Lung microvascular endothelial cell (primary cell): ENCODE measurements at regions not wholly inside any gene's neighbourhood (a gene's known extent, or its start where the extent isn't known, plus 50 kb on each side); places are given as distances from the start of the nearest gene placed in this dataset.
"Not testable (repeated sequence)": the region's sequence is repeated elsewhere in the genome, so short reads cannot be mapped to it uniquely, and the experiment has no call there.

Experiments used
- DNase-seq, 2 donors: peaks; one replicate each; pipeline versions ENCODE4 v3.0.0 to v3.0.0-alpha.2; 2010; ENCODE audit warnings: low read depth in 2 of 2

DNA sequence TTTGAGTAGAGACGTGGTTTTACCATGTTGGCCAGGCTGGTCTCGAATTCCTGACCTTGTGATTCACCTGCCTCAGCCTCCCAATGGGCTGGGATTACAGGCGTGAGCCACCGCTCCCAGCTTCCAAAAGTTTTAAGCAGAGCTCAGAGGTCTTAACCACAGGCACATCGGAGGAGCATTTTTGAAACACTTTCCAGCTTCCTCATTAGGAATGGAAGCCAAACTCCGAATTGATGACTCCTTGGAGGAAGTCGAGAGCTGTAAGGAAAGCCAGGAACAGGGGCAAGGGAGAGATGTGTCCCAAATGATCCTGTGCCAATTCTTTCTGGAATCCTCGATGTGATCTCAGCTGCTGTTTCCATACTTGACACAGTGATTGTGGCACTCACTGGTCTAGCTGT is 56.2 kb upstream of the CCZ1B start:
- DNase-seq: not testable (repeated sequence)

DNA sequence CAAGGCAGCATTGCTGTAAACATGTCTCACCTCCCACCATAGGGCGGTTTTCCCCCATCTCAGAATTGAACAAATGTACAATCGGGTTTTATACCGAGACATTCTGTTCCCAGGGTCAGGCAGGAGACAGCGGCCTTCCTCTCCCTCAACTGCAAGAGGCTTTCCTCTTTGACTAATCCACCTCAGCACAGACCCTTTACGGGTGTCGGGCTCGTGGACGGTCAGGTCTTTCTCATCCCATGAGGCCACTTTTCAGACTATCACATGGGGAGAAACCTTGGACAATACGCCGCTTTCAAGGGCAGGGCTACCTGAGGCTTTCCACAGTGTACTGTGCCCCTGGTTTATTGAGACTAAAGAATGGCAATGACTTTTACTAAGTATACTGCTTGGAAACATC is 57.7 kb upstream of the CCZ1B start:
- DNase-seq: not testable (repeated sequence)

DNA sequence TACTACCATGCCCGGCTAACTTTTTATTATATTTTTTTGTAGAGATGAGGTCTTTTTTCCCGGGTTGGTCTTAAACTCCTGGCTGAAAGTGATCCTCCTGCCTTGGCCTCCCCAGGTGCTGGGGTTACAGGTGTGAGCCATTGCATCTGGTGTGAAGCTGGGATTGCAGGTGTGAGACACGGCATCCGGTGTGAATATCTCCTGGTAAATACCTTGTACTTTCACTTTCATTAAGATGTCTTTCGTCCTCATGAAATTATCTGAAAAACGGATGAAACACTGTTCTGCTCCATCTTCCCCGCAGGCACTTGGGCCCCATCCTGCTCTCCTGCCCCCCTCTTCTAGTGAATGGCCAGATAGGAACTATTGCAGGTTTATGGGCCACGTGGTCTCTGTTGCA is 60.1 kb upstream of the CCZ1B start:
- DNase-seq: no peak

GRCh38 chr7:6888267-6889045 is 62.4 kb upstream of the CCZ1B start:
- not testable (repeated sequence) for DNase-seq

DNA sequence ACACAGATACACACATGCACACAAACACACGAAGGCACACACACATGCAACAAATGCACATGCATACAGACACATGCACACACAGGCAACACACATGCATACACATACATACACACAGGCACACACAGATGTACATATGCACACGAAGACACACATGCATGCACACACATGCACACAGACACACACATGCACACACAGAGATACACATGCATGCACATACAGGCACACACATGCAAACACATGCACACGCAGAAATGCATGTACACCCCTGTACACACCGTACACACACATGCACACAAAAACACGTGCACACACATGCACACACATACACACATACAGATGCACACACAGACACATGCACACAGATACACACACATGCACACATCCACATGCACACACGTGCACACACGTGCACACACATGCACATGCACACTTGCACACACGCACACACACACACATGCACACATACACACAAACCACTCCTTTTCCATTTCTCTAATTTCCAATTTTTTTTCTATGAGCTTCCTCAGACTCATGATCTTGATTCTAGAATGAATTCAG is 63.3 kb upstream of the CCZ1B start:
- DNase-seq: no peak

DNA sequence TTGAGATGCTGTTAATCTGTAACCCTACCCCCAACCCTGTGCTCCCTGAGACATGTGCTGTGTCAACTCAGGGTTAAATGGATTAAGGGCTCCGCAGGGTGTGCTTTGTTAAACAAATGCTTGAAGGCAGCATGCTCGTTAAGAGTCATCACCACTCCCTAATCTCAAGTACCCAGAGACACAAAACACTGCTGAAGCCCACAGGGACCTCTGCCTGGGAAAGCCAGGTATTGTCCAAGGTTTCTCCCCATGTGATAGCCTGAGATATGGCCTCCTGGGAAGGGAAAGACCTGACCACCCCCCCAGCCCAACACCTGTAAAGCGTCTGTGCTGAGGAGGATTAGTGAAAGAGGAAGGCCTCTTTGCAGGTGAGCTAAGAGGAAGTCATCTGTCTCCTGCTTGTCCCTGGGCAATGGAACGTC is 76.0 kb upstream of the CCZ1B start:
- DNase-seq: not testable (repeated sequence)

DNA sequence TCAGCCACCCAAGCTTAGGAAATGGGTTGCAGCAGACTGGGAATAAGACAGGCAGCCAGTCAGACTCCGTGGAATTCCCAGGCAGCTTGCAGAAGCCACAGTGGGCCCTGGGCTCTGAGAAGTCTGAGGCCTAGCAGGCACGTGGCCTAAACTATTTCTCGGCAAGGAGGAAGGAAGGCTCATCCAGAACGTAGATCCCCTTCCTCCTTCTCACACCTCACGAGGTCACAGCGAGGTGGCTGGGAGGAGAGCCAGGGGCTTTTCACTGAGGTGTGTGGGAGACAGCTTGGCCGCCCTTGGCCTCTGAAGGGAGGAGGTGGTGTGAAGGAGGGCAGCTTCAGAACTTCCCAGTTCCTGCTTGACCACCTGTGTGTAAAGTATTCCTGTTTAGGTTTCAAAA is 77.2 kb upstream of the CCZ1B start:
- DNase-seq: not testable (repeated sequence)

DNA sequence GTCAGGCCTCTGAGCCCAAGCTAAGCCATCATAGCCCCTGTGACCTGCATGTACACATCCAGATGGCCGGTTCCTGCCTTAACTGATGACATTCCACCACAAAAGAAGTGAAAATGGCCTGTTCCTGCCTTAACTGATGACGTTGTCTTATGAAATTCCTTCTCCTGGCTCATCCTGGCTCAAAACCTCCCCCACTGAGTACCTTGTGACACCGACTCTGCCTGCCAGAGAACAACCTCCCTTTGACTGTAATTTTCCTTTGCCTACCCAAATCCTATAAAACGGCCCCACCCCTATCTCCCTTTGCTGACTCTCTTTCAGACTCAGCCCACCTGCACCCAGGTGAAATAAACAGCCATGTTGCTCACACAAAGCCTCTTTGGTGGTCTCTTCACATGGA is 77.7 kb upstream of the CCZ1B start:
- DNase-seq: not testable (repeated sequence)

- no peak for DNase-seq
These were observed 91.2 kb upstream of the CCZ1B start for GRCh38 chr7:6917258-6917657.

- not testable (repeated sequence) for DNase-seq
These were observed 93.1 kb upstream of the CCZ1B start for GRCh38 chr7:6919169-6919568.

DNA sequence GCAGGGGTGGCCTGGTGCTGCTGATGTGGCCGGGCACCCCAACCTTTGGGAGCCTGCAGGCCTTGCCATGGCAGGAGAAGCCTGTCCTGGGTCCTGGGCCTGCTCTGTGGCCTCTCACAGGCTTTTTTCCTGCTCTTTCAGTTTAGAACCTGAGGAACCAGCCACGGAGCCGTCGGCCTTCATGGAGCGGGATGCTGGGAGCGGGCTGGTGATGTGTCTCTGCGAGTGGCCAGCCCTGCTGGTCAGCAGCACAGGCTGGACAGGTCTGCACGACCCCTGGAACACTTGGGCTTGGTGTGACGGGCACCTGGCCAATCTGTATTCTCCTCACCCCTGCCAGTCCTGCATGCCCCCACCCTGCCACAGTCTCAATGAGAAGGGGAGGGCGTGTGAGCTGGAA is 98.4 kb upstream of the CCZ1B start:
- not testable (repeated sequence) for DNase-seq

- not testable (repeated sequence) for DNase-seq
These were observed 100.4 kb upstream of the CCZ1B start for GRCh38 chr7:6926193-6927174.

- DNase-seq: not testable (repeated sequence)
These were observed 101.6 kb upstream of the CCZ1B start for GRCh38 chr7:6927643-6928042.

DNA sequence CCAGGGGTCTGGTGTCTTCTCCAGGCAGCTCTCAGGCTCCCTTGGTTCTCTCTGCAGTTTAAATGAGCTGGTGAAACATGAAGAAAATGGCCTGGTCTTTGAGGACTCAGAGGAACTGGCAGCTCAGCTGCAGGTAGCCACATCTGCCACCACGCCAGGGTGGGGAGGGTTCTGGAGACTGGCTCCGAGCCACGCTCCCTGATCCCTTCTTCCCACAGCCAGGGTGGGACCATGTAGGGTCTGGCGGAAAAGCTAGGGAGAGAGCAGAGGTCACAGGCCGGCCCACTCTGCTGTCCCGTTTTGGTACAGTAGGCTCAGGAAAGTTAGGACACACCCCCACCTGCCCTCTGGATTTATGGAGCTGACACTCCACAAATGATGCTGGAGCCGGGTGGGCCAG is 103.5 kb upstream of the CCZ1B start:
- DNase-seq: not testable (repeated sequence)

DNA sequence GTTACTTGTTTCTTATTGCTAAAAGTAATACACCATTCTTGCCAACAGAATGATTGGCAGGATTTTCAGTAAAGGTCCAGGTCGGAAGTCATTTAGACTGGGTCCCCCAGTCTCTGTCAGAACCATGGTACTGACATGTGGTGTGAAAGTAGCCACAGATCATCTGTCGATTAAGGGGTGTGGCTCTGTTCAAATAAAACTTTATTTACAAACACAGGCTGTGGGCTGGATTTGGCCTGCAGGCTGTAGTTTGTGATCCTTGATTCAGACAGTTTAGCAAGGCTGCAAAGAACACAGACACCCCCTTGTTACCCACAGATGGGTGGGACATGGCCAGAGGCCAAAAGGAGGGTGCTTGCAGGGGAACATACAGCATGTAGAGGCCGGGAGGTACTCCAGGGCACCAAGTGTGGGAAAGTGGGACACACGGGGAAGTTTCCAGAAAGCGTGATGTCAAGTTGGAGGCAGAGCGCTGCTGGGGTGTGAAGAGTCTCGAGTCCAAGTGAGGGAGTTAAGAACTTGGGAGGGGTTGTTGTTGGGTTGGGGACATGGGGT is 104.1 kb upstream of the CCZ1B start:
- DNase-seq: not testable (repeated sequence)

- not testable (repeated sequence) for DNase-seq
These were observed 104.7 kb upstream of the CCZ1B start for GRCh38 chr7:6930787-6931186.

DNA sequence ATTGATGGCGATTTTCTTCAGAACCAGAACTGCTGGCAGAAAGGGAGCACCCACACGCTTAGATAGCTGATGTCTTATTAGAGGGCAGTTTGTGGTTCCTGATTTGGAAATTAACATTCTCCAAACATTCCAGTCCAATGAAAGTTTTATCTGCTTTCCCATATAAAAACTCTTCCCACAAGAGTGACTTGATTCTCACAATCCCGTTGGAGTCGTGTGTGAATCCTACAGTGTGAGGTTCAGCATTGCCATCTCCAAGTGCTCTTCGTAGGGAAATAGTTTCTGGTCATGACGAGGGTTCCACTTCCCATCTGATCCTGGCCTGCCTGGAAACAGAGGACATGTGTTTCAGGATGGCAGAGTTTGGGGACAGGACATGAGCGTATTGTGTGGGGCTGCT is 105.4 kb upstream of the CCZ1B start:
- DNase-seq: not testable (repeated sequence)

- not testable (repeated sequence) for DNase-seq
These were observed 108.0 kb upstream of the CCZ1B start for GRCh38 chr7:6933954-6934632.

DNA sequence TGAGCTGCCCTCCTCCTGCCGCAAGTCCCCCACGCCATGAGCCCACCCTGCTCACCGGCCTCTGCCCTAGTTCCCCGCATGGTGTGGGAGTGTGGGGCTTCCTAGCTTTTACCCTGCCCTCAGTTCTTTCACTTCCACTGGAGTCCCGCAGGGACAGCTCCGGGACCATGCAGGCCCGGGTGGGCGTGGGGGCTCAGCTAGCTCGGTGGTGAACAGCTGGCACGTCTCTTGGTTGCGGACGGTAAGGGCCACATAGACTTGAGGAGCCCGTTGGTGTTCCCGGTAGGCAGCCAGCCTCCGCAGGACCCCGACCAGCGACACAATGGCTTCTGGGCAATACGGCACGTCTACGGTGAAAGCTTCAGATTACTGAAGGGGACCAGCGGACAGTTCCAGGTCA is 108.9 kb upstream of the CCZ1B start:
- no peak for DNase-seq

- not testable (repeated sequence) for DNase-seq
These were observed 110.6 kb upstream of the CCZ1B start for GRCh38 chr7:6936626-6937025.

DNA sequence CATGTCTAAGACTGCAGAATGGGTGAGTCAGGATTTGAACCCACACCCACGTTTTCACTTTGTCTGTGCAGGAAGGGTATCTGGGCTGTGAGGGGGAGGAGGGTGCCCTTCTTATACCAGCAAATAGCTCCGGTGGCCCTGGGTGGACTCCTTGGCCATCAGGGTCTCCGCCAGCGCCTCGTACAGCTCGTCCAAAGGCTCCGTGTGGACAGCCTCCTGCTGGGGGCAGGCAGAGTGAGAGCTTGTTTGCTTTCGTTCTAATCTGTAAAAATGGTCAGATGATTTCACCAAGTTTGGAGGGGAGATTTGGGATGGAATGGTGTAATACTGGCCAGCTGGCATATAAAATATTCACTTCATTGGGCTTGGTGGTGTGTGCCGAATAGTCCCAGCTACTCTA is 111.7 kb upstream of the CCZ1B start:
- not testable (repeated sequence) for DNase-seq
